Activated CD8-positive, alpha-beta memory T cell treated with anti-CD3 and anti-CD28 coated beads for 1 hour (primary cell): ENCODE measurements at regions not wholly inside any gene's neighbourhood (a gene's known extent, or its start where the extent isn't known, plus 50 kb on each side); places are given as distances from the start of the nearest gene placed in this dataset.

Source experiments
- DNase-seq, 2 donors: peaks; one replicate each; pipeline ENCODE4 v3.0.0-alpha.2; 2020; ENCODE audit warnings: low read depth in 1 of 2; ENCODE audit errors: extremely low read depth in 1 of 2

- DNase-seq, result no peak
These were observed 61.9 kb upstream of the PTPRZ1 start for GRCh38 chr7:121810831-121811672.

DNA sequence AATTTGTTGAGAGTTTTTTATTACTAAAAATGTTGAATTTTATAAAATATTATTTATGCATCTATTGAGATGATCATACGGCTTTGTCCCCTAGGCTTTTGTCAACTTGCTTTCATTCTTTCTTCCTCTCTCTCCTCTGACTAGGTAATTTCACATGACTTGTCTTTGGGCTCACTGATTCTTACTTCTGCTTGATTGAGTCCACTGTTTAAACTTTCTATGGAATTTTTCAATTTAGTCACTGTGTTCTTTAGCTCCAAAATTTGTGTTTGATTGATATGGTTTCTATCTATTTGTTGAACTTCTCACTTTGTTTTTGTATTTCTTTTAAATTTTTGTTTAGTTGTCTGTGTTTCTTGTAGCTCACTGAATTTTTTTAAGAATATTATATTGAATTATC is 65.9 kb upstream of the PTPRZ1 start:
- no peak for DNase-seq

- no peak for DNase-seq
These were observed 69.9 kb upstream of the PTPRZ1 start for GRCh38 chr7:121803039-121803438.

- no peak for DNase-seq
These were observed 71.9 kb upstream of the PTPRZ1 start for GRCh38 chr7:121800916-121801675.

DNA sequence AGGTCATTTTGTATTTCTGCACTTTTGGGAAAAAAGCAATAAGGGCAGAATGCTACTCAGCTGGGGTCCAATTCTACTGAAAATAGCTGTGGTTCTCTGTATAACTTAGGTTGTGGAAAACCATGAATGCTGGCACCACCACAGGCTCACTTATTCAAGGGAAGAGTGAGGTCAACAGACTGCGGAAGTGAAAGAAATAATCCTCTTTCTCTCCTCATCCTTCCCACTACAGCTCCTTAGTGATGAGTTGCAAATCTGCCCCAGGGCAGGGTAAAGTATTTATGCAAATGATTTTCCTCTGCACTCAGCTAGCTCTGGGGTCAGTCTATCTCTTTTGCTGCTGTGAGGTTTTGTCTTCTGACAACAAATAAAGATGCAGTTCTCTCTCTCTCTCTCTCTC is 74.1 kb upstream of the PTPRZ1 start:
- no peak for DNase-seq

- DNase-seq, result no peak
These were observed 74.5 kb upstream of the PTPRZ1 start for GRCh38 chr7:121798453-121798840.

- DNase-seq, result no peak
These were observed 75.1 kb upstream of the PTPRZ1 start for GRCh38 chr7:121797657-121798452.

- no peak for DNase-seq
These were observed 75.9 kb upstream of the PTPRZ1 start for GRCh38 chr7:121796936-121797656.

- no peak for DNase-seq
These were observed 76.6 kb upstream of the PTPRZ1 start for GRCh38 chr7:121796381-121796780.

DNA sequence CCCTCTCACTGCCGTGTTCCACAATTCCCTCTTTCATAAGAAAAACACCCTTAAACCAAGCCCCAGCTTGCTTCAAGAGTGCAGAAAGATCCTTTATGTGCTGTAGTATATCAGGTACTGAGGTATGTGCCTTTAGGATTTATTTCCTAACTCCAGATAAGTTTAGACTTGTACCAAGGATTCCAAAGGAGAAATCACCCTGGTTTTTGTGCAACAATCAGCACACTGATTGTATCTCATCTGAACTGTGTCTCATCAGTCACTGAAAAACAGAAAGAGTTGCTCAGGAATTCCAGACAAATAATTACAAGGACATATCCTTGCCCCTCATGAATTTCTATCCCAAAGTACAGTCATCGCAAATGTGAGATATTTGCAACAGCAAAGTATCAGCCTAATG is 77.2 kb upstream of the PTPRZ1 start:
- DNase-seq, result no peak

DNA sequence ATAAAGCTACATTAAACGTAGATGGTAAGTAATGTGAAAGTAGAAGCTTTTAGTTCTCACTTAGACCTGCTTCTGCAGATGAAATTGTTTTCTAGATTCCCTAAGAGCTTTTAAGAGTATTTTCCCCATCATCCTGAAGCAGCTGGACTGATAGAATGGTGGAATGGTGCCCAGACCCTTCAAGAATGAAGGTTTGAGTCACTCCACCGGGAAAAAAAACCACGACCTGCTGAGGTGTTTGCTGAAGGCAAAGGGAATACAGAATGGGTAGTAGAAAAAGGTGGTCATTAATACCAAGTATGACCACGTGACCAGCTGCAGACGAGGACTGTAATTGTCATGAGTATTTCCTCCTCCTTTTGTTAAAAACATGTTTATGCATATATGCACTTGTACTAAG is 79.2 kb upstream of the PTPRZ1 start:
- no peak for DNase-seq

DNA sequence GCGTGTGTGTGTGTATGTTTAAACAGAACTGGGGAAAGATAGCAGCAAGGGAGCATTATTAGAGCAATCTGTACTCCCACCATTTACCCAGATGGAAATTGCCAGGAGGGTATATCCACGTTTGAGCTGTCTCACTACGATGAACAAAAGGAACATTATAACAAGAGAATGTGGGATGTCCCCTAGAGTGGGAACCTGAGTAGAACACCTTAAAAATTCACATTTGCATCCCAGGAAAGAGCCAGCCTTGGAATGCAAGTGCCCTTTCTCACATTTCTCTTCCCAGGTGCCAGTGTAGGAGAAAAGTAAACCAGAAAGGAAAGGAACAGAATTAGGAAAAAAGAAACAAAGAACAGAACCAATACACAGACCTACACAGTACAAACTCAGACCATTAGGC is 95.3 kb upstream of the PTPRZ1 start:
- DNase-seq, result no peak

DNA sequence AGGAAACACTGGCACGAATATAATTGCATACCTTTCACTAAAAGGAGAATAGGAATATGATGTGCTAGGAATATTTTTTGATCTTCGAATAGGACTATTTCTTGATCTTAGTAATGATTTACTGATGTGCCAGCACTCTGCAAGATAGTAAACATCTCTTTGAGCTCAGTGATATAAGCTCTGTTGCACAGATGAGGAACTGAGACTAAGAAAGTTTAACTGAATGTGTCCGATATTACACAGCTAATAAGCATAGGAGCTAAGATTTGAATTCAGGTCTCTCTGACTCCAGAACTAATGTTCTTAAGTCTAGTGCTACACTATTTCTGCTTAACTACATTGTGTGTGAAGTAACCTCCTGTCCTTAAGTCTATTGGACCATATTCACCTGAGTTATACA is 98.4 kb upstream of the PTPRZ1 start:
- DNase-seq, result no peak

GRCh38 chr7:121766676-121767075 is 106.3 kb upstream of the PTPRZ1 start:
- DNase-seq, result no peak

DNA sequence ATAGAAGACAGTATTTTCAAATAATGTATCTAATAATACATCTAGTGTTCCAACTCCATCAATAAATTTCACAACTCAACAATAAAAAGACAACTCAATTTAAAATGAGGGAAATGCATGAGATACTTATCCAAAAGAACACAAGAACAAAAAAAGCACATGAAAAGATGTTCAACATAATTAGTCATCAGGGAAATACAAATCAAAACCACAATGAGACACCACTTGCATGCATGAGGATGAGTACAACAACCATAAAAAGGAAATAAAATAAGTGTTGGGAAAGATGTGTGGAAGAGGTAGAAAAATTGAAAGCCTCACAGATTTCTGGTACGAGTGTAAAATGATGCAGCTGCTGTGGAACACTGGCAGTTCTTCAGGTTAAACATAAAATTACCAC is 111.6 kb upstream of the PTPRZ1 start:
- no peak for DNase-seq

- DNase-seq, result no peak
These were observed 117.0 kb upstream of the PTPRZ1 start for GRCh38 chr7:121755818-121756552.

DNA sequence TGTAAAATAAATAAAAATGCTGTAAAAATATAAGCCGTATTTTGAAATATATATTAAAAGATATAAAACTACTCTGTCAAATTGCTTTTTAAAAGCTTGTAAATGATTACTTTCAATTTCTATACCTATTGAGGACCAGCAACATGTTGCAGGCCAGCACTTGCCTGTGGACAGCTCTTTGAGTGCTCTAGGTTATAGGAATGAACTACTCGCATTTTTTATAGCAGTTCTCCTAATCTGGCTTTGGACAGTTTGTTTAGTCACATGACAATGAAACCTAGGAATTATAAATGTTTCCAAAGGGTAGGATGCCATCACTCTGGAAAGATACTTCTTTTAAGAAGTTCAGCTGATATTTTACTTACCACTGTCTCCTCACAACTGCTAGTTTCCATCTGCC is 117.7 kb upstream of the PTPRZ1 start:
- no peak for DNase-seq

- no peak for DNase-seq
These were observed 119.0 kb upstream of the PTPRZ1 start for GRCh38 chr7:121753944-121754343.

DNA sequence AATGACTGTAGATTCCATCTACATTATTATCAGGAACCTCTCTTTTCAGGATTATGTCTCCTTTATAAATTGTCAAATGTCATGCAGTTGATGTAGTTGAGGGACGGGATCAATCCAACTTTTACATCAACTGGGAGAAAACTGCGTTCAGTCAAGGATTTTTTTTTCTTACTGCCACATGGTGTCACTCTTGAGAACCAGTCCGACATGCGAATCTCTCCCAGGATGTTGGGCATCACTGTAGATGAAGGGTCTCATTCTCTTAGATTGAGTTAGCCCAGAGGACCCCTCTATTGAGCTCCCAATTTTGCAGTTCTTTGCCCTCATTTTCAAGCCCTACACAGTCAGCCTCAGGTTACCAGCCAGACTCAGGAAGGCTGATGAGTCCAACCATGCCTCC is 120.3 kb upstream of the PTPRZ1 start:
- DNase-seq, result no peak

- no peak for DNase-seq
These were observed 124.4 kb upstream of the PTPRZ1 start for GRCh38 chr7:121748546-121748945.
